ENCODE measurements at regions not wholly inside any gene's neighbourhood (a gene's known extent, or its start where the extent isn't known, plus 50 kb on each side); places are given as distances from the start of the nearest gene placed in this dataset.

GRCh38 chr12:23029185-23029584 lies 404.2 kb downstream of the ETNK1 start:
- H4K5ac ChIP-seq (ENCODE audit: insufficient read length, low read depth, low read length) = no peak overlapping the region
- no peak overlapping the region for H2BK20ac ChIP-seq (ENCODE audit: low read depth, low read length, poor library complexity, severe bottlenecking)
- no peak overlapping the region for H3K4ac ChIP-seq (ENCODE audit: low read depth, low read length)
- no peaks in the 10 kb centered on the region for H3K27me3 Mint-ChIP-seq (ENCODE audit: low read depth)
- H3K56ac ChIP-seq (ENCODE audit: insufficient read length, low read depth, low read length) = no peak overlapping the region
- no peaks in the 10 kb centered on the region for H4K20me1 ChIP-seq (ENCODE audit: control insufficient read depth, insufficient read depth, insufficient read length)
- H2BK12ac ChIP-seq (ENCODE audit: insufficient read length, low read depth, low read length) = no peak overlapping the region
- DNase-seq = no peak
- no peaks in the 10 kb centered on the region for H3K9me3 Mint-ChIP-seq
- H2BK120ac ChIP-seq (ENCODE audit: low read depth, low read length, poor library complexity, severe bottlenecking) = no peak overlapping the region
- no peak overlapping the region for H3K23ac ChIP-seq (ENCODE audit: insufficient read length, low read depth, low read length)
- TF ChIP-seq CTCF (conservative IDR thresholded peaks at IDR 0.05) = no peak
- WGBS (ENCODE audit: extremely low coverage, insufficient read length, low lambda C conversion rate) = no CpG with 5 or more reads among the region's 3 CpGs
- H3K4me2 ChIP-seq (ENCODE audit: insufficient read depth, insufficient read length, low read length) = no peak overlapping the region
- H2BK15ac ChIP-seq (ENCODE audit: low read depth, low read length) = no peak overlapping the region
- H3K27ac ChIP-seq (ENCODE audit: insufficient read length, low read depth, low read length) = no peak overlapping the region
- no peak overlapping the region for H3K4me3 Mint-ChIP-seq
- H4K91ac ChIP-seq (ENCODE audit: insufficient read length, low read depth, low read length) = no peak overlapping the region
- H2BK5ac ChIP-seq (ENCODE audit: insufficient read length, low read length) = no peak overlapping the region
- no peak overlapping the region for H3K14ac ChIP-seq (ENCODE audit: insufficient read depth, low read length)
- no peaks in the 10 kb centered on the region for H3K79me2 ChIP-seq (ENCODE audit: insufficient read depth, low read length)
- H3K79me1 ChIP-seq (ENCODE audit: insufficient read depth, low read depth, low read length, poor library complexity, severe bottlenecking) = no peaks in the 10 kb centered on the region
- H3K9me3 ChIP-seq (ENCODE audit: control insufficient read depth, low read depth, low read length) = no peaks in the 10 kb centered on the region
- H3K18ac ChIP-seq (ENCODE audit: insufficient read length, low read depth, low read length) = no peak overlapping the region
- no peaks in the 10 kb centered on the region for H3K27me3 ChIP-seq (ENCODE audit: insufficient read depth, low read length)
- no peak overlapping the region for H3K27ac Mint-ChIP-seq
- H4K8ac ChIP-seq (replicated peaks; ENCODE audit: insufficient read length, low read depth, low read length) = no peak overlapping the region
- no peak overlapping the region for H3T11ph ChIP-seq (ENCODE audit: low read length)
- H3K23me2 ChIP-seq (ENCODE audit: insufficient read length, low read depth, low read length, poor library complexity, severe bottlenecking) = no peaks in the 10 kb centered on the region
- no peak overlapping the region for H2AFZ ChIP-seq (ENCODE audit: low read length)
- H2AK5ac ChIP-seq (ENCODE audit: insufficient read length, low read length) = no peak overlapping the region
- H3K4me1 Mint-ChIP-seq = peaks cover 45 to 47% of the 10 kb centered on the region in 2 experiments
- no peak overlapping the region for H3K9ac ChIP-seq (ENCODE audit: extremely low read depth, insufficient read length, low read length)
- 0 out of 7 replicates have a peak, but pooled peaks cover 0 to 3% (median 0%) of the 10 kb centered on the region in 3 experiments for H3K36me3 Mint-ChIP-seq (ENCODE audit: insufficient read depth in 1 of 3, low read depth in 3 of 3)
- H3K4me1 ChIP-seq (ENCODE audit: insufficient read depth, low read length) = peaks cover 5% of the 10 kb centered on the region; the same call in 1 of the 2 replicates
